DND-41 (cell line): ENCODE measurements at regions not wholly inside any gene's neighbourhood (a gene's known extent, or its start where the extent isn't known, plus 50 kb on each side); places are given as distances from the start of the nearest gene placed in this dataset.

Experiments used
- CTCF ChIP-seq: IDR thresholded peaks from 2 replicates; pipeline ENCODE4 v1.5.1; 2012; ENCODE audit warnings: borderline replicate concordance, low read length, moderate library complexity, mild to moderate bottlenecking; ENCODE audit not compliant: poor library complexity, severe bottlenecking; ENCODE audit errors: extremely low read depth
- EZH2 ChIP-seq: IDR thresholded peaks from 3 replicates; pipeline ENCODE4 v1.6.1; 2012; ENCODE audit warnings: borderline replicate concordance, low read depth, mild to moderate bottlenecking, moderate library complexity, low read length, inconsistent platforms; ENCODE audit not compliant: severe bottlenecking

DNA sequence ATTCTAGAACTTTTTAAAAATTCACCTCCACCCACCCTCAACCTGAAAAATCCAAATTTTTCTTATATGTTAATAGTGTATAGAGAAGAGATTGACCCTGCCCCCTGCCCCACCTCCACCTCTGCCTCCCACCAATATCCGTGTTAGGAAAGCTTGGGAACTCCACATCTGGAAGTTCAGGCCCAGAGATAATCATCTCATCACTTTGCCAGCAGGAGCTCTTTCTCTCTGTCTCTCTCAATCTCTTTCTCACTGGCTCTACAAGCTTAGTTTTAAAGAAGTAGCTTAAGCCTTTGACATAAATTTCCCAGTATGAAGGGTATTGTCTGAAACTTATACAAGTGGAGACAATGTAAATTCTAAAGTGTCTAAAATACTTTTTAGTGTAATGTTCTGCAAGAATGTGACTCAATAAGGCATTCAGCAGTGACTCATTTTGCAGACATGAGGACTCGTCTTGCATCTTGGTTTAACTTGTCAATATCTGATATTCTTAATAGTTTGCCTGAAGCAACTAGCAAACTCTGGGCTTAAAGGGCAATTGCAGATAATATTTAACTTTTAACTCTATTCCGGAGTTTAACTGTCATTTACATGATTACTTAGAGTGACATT lies 299.8 kb upstream of the EPHA3 start:
- TF ChIP-seq CTCF = no peak
- TF ChIP-seq EZH2 = no peak
